ENCODE measurements at regions not wholly inside any gene's neighbourhood (a gene's known extent, or its start where the extent isn't known, plus 50 kb on each side); places are given as distances from the start of the nearest gene placed in this dataset.
"Not testable (repeated sequence)": the region's sequence is repeated elsewhere in the genome, so short reads cannot be mapped to it uniquely, and the experiment has no call there.

DNA sequence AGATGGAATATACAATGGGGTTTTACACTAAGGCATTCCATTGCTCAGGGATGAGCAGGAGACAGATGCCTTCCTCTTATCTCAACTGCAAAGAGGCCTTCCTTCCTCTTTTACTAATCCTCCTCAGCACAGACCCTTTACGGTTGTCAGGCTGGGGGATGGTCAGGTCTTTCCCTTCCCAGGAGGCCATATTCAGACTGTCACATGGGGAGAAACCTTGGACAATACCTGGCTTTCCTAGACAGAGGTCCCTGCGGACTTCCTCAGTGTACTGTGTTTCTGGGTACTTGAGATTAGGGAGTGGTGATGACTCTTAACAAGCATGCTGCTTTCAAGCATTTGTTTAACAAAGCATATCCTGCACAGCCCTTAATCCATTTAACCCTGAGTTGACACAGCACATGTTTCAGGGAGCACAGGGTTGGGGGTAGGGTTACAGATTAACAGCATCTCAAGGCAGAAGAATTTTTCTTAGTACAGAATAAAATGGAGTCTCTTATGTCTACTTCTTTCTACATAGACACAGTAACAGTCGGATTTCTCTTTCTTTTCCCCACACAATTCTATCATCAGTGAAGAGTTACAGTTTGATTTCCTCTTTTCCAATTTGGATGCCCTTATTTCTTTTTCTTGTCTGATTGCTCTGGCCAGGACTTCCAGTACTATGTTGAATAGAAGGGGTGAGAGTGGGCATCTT lies 737.1 kb downstream of the TRHDE start:
- H3F3A ChIP-seq (ENCODE audit: control insufficient read depth, insufficient read depth); H3K9me2 ChIP-seq (replicated peaks; ENCODE audit: control insufficient read depth, low read length); H4K20me1 ChIP-seq (ENCODE audit: control insufficient read depth, insufficient read depth, low read depth, low read length); H3K27ac ChIP-seq (ENCODE audit: low read depth, low read length); H3K36me3 ChIP-seq (ENCODE audit: control insufficient read depth, low read length); H3K79me2 ChIP-seq (ENCODE audit: control insufficient read depth, low read length); H3K27me3 ChIP-seq (ENCODE audit: control insufficient read depth, low read length); H3K4me2 ChIP-seq (ENCODE audit: low read length); H3K4me3 ChIP-seq (ENCODE audit: low read length); H3K9me3 ChIP-seq (ENCODE audit: control insufficient read depth, insufficient read depth, low read length); H3K4me1 ChIP-seq (ENCODE audit: control insufficient read depth, low read length): not testable (repeated sequence)

DNA sequence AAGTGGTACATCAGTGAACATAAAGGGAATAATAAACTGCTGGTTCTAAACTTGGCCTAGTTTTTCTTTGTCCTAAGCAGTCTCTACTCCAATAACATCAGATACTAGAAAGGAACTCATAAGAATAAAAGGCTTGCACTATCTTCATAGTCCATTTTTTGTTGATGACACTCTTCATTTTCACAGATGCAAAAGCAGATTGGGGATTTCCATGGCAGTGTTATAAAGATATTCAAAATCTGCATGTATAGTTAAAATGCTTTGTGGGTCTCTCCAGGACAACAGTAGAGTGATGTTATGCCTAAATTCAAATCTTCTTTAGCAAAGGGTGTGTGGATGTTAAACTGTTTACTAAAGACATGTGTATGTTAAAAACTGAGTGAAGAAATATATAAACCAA lies 745.8 kb downstream of the TRHDE start:
- Histone ChIP-seq H3K9me3 (ENCODE audit: control insufficient read depth, insufficient read depth, low read length) (no peaks in the 10 kb centered on the region), H3K9me2 (replicated peaks; ENCODE audit: control insufficient read depth, low read length) (no peaks in the 10 kb centered on the region), H3K27ac (ENCODE audit: low read depth, low read length) (no peak overlapping the region), H3F3A (ENCODE audit: control insufficient read depth, insufficient read depth) (no peaks in the 10 kb centered on the region), H4K20me1 (ENCODE audit: control insufficient read depth, insufficient read depth, low read depth, low read length) (no peaks in the 10 kb centered on the region), H3K79me2 (ENCODE audit: control insufficient read depth, low read length) (no peaks in the 10 kb centered on the region), H3K27me3 (ENCODE audit: control insufficient read depth, low read length) (no peaks in the 10 kb centered on the region), H3K36me3 (ENCODE audit: control insufficient read depth, low read length) (no peaks in the 10 kb centered on the region), H3K4me1 (ENCODE audit: control insufficient read depth, low read length) (no peaks in the 10 kb centered on the region), H3K4me3 (ENCODE audit: low read length) (no peak overlapping the region), H3K4me2 (ENCODE audit: low read length) (no peak overlapping the region)
- TF ChIP-seq, protein P1, sequence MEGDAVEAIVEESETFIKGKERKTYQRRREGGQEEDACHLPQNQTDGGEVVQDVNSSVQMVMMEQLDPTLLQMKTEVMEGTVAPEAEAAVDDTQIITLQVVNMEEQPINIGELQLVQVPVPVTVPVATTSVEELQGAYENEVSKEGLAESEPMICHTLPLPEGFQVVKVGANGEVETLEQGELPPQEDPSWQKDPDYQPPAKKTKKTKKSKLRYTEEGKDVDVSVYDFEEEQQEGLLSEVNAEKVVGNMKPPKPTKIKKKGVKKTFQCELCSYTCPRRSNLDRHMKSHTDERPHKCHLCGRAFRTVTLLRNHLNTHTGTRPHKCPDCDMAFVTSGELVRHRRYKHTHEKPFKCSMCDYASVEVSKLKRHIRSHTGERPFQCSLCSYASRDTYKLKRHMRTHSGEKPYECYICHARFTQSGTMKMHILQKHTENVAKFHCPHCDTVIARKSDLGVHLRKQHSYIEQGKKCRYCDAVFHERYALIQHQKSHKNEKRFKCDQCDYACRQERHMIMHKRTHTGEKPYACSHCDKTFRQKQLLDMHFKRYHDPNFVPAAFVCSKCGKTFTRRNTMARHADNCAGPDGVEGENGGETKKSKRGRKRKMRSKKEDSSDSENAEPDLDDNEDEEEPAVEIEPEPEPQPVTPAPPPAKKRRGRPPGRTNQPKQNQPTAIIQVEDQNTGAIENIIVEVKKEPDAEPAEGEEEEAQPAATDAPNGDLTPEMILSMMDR (IDR thresholded peaks at IDR 0.05; ENCODE audit: low read depth, low read length, poor library complexity, severe bottlenecking): no peak
- no peak for TF ChIP-seq EZH2phosphoT487 (IDR thresholded peaks at IDR 0.05; ENCODE audit: borderline replicate concordance, low read length)

DNA sequence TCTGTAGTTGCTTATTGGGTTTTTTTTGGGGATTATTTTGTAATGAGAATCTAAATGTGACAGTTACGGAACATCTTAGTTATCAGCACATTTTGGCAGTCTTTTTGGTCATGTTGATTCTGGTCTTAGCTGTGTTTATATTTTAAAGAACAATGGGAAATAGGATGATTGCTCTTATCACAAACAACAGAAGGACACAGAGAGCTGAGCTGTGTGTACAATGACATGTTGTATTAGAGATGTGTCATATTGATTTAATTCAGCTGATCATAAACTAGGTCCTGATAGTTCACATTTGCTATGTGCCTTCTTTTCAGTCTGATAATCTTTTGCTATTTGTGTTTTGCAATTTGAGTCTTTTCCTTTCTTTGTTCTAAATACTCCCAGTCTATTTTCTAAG lies 781.7 kb downstream of the TRHDE start:
- Histone ChIP-seq H3K79me2 (ENCODE audit: control insufficient read depth, low read length) (no peaks in the 10 kb centered on the region), H3K9me3 (ENCODE audit: control insufficient read depth, insufficient read depth, low read length) (no peaks in the 10 kb centered on the region), H3K4me1 (ENCODE audit: control insufficient read depth, low read length) (no peaks in the 10 kb centered on the region), H3K4me3 (ENCODE audit: low read length) (no peak overlapping the region), H4K20me1 (ENCODE audit: control insufficient read depth, insufficient read depth, low read depth, low read length) (no peaks in the 10 kb centered on the region), H3K4me2 (ENCODE audit: low read length) (no peak overlapping the region), H3K27ac (ENCODE audit: low read depth, low read length) (no peak overlapping the region), H3F3A (ENCODE audit: control insufficient read depth, insufficient read depth) (no peaks in the 10 kb centered on the region), H3K36me3 (ENCODE audit: control insufficient read depth, low read length) (no peaks in the 10 kb centered on the region), H3K27me3 (ENCODE audit: control insufficient read depth, low read length) (no peaks in the 10 kb centered on the region), H3K9me2 (replicated peaks; ENCODE audit: control insufficient read depth, low read length) (no peaks in the 10 kb centered on the region)
- TF ChIP-seq, protein P1 (IDR thresholded peaks at IDR 0.05; ENCODE audit: low read depth, low read length, poor library complexity, severe bottlenecking): no peak
- no peak for TF ChIP-seq EZH2phosphoT487 (IDR thresholded peaks at IDR 0.05; ENCODE audit: borderline replicate concordance, low read length)

DNA sequence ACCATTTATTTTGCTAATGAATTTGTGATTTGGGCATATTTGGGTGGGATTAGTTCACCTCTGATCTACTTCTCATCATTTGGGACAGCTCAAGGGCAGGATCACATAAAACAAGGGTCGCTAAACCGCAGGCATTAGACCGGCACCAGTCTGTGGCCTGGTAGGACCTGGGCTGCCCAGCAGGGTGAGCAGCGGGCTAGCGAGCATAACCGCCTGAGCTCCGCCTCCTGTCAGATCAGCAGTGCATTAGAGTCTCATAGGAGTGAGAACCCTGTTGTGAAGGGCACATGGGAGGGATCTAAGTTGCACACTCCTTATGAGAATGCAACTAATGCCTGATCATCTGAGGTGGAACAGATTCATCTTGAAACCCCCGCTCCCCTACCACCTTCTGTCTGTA lies 785.3 kb downstream of the TRHDE start:
- no peaks in the 10 kb centered on the region for H4K20me1 ChIP-seq (ENCODE audit: control insufficient read depth, insufficient read depth, low read depth, low read length)
- no peaks in the 10 kb centered on the region for H3K9me2 ChIP-seq (replicated peaks; ENCODE audit: control insufficient read depth, low read length)
- H3K27ac ChIP-seq (ENCODE audit: low read depth, low read length): no peak overlapping the region
- H3K36me3 ChIP-seq (ENCODE audit: control insufficient read depth, low read length): no peaks in the 10 kb centered on the region
- no peaks in the 10 kb centered on the region for H3K9me3 ChIP-seq (ENCODE audit: control insufficient read depth, insufficient read depth, low read length)
- no peaks in the 10 kb centered on the region for H3K4me1 ChIP-seq (ENCODE audit: control insufficient read depth, low read length)
- H3K79me2 ChIP-seq (ENCODE audit: control insufficient read depth, low read length): no peaks in the 10 kb centered on the region
- no peak overlapping the region for H3K4me2 ChIP-seq (ENCODE audit: low read length)
- H3F3A ChIP-seq (ENCODE audit: control insufficient read depth, insufficient read depth): no peaks in the 10 kb centered on the region
- TF ChIP-seq, protein P1 (IDR thresholded peaks at IDR 0.05; ENCODE audit: low read depth, low read length, poor library complexity, severe bottlenecking): no peak
- no peak for TF ChIP-seq EZH2phosphoT487 (IDR thresholded peaks at IDR 0.05; ENCODE audit: borderline replicate concordance, low read length)
- no peak overlapping the region for H3K4me3 ChIP-seq (ENCODE audit: low read length)
- H3K27me3 ChIP-seq (ENCODE audit: control insufficient read depth, low read length): no peaks in the 10 kb centered on the region

Data from DOHH2 (cell line).